H1 (cell line): ENCODE measurements at regions not wholly inside any gene's neighbourhood (a gene's known extent, or its start where the extent isn't known, plus 50 kb on each side); places are given as distances from the start of the nearest gene placed in this dataset.

Experiments
- CTCF ChIA-PET: fragments of 300-600 bp; sonication (Branson Sonifier 250); formaldehyde crosslinking; loops from one replicate; lab custom pipeline; 2021; ENCODE audit not compliant: partially characterized antibody; lab: Charles Lee
- POLR2A ChIA-PET: fragments of 300-600 bp; sonication (Branson Sonifier 250); formaldehyde crosslinking; loops from one replicate; lab custom pipeline; 2021; ENCODE audit warnings: inconsistent platforms; ENCODE audit not compliant: partially characterized antibody; lab: Charles Lee
- DNase-seq, 2 experiments: peaks; one replicate each; pipeline versions ENCODE4 v3.0.0 to v3.0.0-alpha.2; 2010 to 2022; ENCODE audit warnings: low spot score in 2 of 2, low read depth in 1 of 2, mixed read lengths in 1 of 2
- FAIRE-seq: peaks from 2 replicates; lab custom pipeline; 2011; peaks lifted over from hg19 to GRCh38; lab: Jason Lieb, UNC
- H2AFZ ChIP-seq: 2 replicates; pipeline ENCODE4 v1.8.1; 2012; ENCODE audit warnings: low read length, inconsistent platforms
- H2AK5ac ChIP-seq: 2 replicates; pipeline ENCODE4 v1.6.1; 2013; ENCODE audit warnings: low read depth, low read length
- H2BK120ac ChIP-seq: replicated peaks from 2 replicates; pipeline ENCODE3; 2013; ENCODE audit warnings: low read depth, low read length, inconsistent platforms
- H2BK12ac ChIP-seq: 2 replicates; pipeline ENCODE4 v1.6.1; 2013; ENCODE audit warnings: low read depth, low read length
- H2BK15ac ChIP-seq: 2 replicates; pipeline ENCODE4 v1.6.1; 2013; ENCODE audit warnings: low read length
- H2BK20ac ChIP-seq: 2 replicates; pipeline ENCODE4 v1.6.1; 2013; ENCODE audit warnings: low read length
- H2BK5ac ChIP-seq: 2 replicates; pipeline ENCODE4 v1.6.1; 2013; ENCODE audit warnings: low read depth, low read length
- H3K14ac ChIP-seq: 2 replicates; pipeline ENCODE4 v1.6.1; 2013; ENCODE audit warnings: inconsistent platforms; ENCODE audit not compliant: insufficient read length
- H3K18ac ChIP-seq: 2 replicates; pipeline ENCODE4 v1.6.1; 2013; ENCODE audit warnings: low read length; ENCODE audit errors: extremely low read depth
- H3K23ac ChIP-seq: 2 replicates; pipeline ENCODE4 v1.6.1; 2013; ENCODE audit warnings: inconsistent platforms; ENCODE audit not compliant: insufficient read length
- H3K23me2 ChIP-seq: 2 replicates; pipeline ENCODE4 v1.6.1; 2013; ENCODE audit warnings: low read depth, low read length
- H3K27ac ChIP-seq: 2 replicates; pipeline ENCODE4 v1.6.1; 2011; ENCODE audit warnings: low read depth, low read length, inconsistent platforms
- H3K27me3 ChIP-seq, 4 experiments: replicated peaks in 1 of 4; 1 replicate in 1 of 4; 2 replicates in 3 of 4; pipeline versions ENCODE4 v1.6.1 to v1.8.1; 2011 to 2013; ENCODE audit warnings: low read length in 3 of 4, mild to moderate bottlenecking in 3 of 4, inconsistent platforms in 2 of 4, mixed read lengths in 2 of 4, moderate library complexity in 1 of 4; ENCODE audit not compliant: control insufficient read depth in 3 of 4, insufficient read depth in 3 of 4; ENCODE audit errors: extremely low read depth in 1 of 4
- H3K36me3 ChIP-seq, 4 experiments: 2 replicates each; pipeline versions ENCODE4 v1.6.1 to v1.8.1; 2011 to 2013; ENCODE audit warnings: mild to moderate bottlenecking in 4 of 4, low read length in 3 of 4, moderate library complexity in 2 of 4, control low read depth in 1 of 4, inconsistent platforms in 1 of 4; ENCODE audit not compliant: insufficient read depth in 4 of 4, control insufficient read depth in 2 of 4
- H3K4ac ChIP-seq: replicated peaks from 2 replicates; pipeline ENCODE3; 2013; ENCODE audit warnings: low read length, low read depth, mixed read lengths, inconsistent platforms; ENCODE audit not compliant: insufficient read length
- H3K4me1 ChIP-seq, 4 experiments: replicated peaks in 1 of 4; 1 replicate in 1 of 4; 2 replicates in 3 of 4; pipeline versions ENCODE4 v1.6.1 to v1.8.1; 2011 to 2013; ENCODE audit warnings: low read length in 3 of 4, inconsistent platforms in 2 of 4, mixed read lengths in 1 of 4; ENCODE audit not compliant: insufficient read depth in 4 of 4, control insufficient read depth in 3 of 4
- H3K4me2 ChIP-seq, 2 experiments: 2 replicates each; pipeline versions ENCODE4 v1.6.1 to v1.8.1; 2011 to 2013; ENCODE audit warnings: low read depth in 2 of 2, low read length in 2 of 2, control low read depth in 1 of 2, inconsistent platforms in 1 of 2, mild to moderate bottlenecking in 1 of 2; ENCODE audit not compliant: insufficient read depth in 1 of 2
- H3K4me3 ChIP-seq, 4 experiments: fragments of 200-600, 300-600 bp in 1 of 4; sonication (generic), shearing (Covaris generic), sonication (Bioruptor Twin) in 1 of 4; 2 replicates each; pipeline versions ENCODE4 v1.5.1 to v1.8.1; 2011 to 2016; ENCODE audit warnings: low read length in 4 of 4, low read depth in 3 of 4, control low read depth in 2 of 4, inconsistent platforms in 2 of 4, mild to moderate bottlenecking in 2 of 4, mixed read lengths in 1 of 4, moderate library complexity in 1 of 4; ENCODE audit not compliant: insufficient read depth in 2 of 4; ENCODE audit errors: extremely low read depth in 1 of 4
- H3K56ac ChIP-seq: replicated peaks from 2 replicates; pipeline ENCODE3; 2013; ENCODE audit warnings: low read depth, mild to moderate bottlenecking, mixed read lengths, low read length, inconsistent platforms; ENCODE audit not compliant: insufficient read length
- H3K79me1 ChIP-seq: 2 replicates; pipeline ENCODE4 v1.6.1; 2013; ENCODE audit warnings: low read depth, low read length, control low read depth
- H3K79me2 ChIP-seq, 2 experiments: 2 replicates each; pipeline versions ENCODE4 v1.6.1 to v1.8.1; 2012 to 2013; ENCODE audit warnings: low read length in 2 of 2, mild to moderate bottlenecking in 2 of 2, inconsistent platforms in 1 of 2; ENCODE audit not compliant: insufficient read depth in 2 of 2, control insufficient read depth in 1 of 2
- H3K9ac ChIP-seq, 4 experiments: replicated peaks in 1 of 4; 1 replicate in 1 of 4; 2 replicates in 3 of 4; pipeline versions ENCODE4 v1.6.1 to v1.8.1; 2011 to 2013; ENCODE audit warnings: low read depth in 3 of 4, low read length in 3 of 4, control low read depth in 2 of 4, mild to moderate bottlenecking in 2 of 4, moderate library complexity in 2 of 4, inconsistent platforms in 1 of 4; ENCODE audit errors: extremely low read depth in 1 of 4
- H3K9me3 ChIP-seq, 2 experiments: 2 replicates each; pipeline versions ENCODE4 v1.6.1 to v1.8.1; 2012 to 2013; ENCODE audit warnings: mild to moderate bottlenecking in 2 of 2, moderate library complexity in 2 of 2, control low read depth in 1 of 2, inconsistent platforms in 1 of 2, low read depth in 1 of 2, low read length in 1 of 2, mixed read lengths in 1 of 2; ENCODE audit not compliant: insufficient read depth in 2 of 2
- H4K20me1 ChIP-seq, 2 experiments: replicated peaks in 1 of 2; 2 replicates each; pipeline versions ENCODE3 to v1.8.1; 2011 to 2013; ENCODE audit warnings: inconsistent platforms in 2 of 2, low read length in 2 of 2, mild to moderate bottlenecking in 1 of 2; ENCODE audit not compliant: insufficient read depth in 2 of 2, control insufficient read depth in 1 of 2
- H4K5ac ChIP-seq: 2 replicates; pipeline ENCODE4 v1.6.1; 2013; ENCODE audit warnings: low read length, low read depth, mixed read lengths, inconsistent platforms; ENCODE audit not compliant: insufficient read length
- H4K8ac ChIP-seq: 2 replicates; pipeline ENCODE4 v1.8.0; 2013; ENCODE audit warnings: mild to moderate bottlenecking, moderate library complexity, low read length, inconsistent platforms; ENCODE audit not compliant: insufficient read depth; ENCODE audit errors: extremely low read depth
- H4K91ac ChIP-seq: replicated peaks from 2 replicates; pipeline ENCODE3; 2013; ENCODE audit warnings: low read length, mixed read lengths, inconsistent platforms; ENCODE audit not compliant: insufficient read length
- CHD1 ChIP-seq: IDR thresholded peaks from 2 replicates; pipeline ENCODE4 v1.6.1; 2012; ENCODE audit warnings: low read depth, low read length, improper control_type of control experiment
- TBP ChIP-seq: IDR thresholded peaks from 2 replicates; pipeline ENCODE4 v1.6.1; 2011; ENCODE audit warnings: low read depth, low read length, improper control_type of control experiment
- WGBS, 2 experiments: shearing (Covaris generic) in 1 of 2; methylation state at CpG; one replicate each; pipeline versions ENCODE4 v1.1.6 to v1.1.7; 2013 to 2015; ENCODE audit warnings: low lambda C conversion rate in 2 of 2, mixed read lengths in 2 of 2, inconsistent platforms in 1 of 2, low coverage in 1 of 2, missing lambda C conversion rate in 1 of 2; ENCODE audit not compliant: insufficient replicate concordance in 2 of 2, insufficient coverage in 1 of 2, insufficient read length in 1 of 2; ENCODE audit errors: extremely low coverage in 1 of 2, missing lambda C conversion rate in 1 of 2; 5-methylcytosine and 5-hydroxymethylcytosine counted together

GRCh38 chr5:87825583-87825982 is 412.9 kb upstream of the CCNH start:
- H3K79me1 ChIP-seq, result no peaks in the 10 kb centered on the region
- no peak overlapping the region for H3K9ac ChIP-seq
- no peaks in the 10 kb centered on the region for H3K79me2 ChIP-seq
- no peak overlapping the region for H3K18ac ChIP-seq
- no peak overlapping the region for H2BK15ac ChIP-seq
- 82% methylated on average over 1 of the region's 1 CpG; no CpG with 5 or more reads in 1 of the 2 experiments for WGBS, 2 experiments
- no peak overlapping the region for H4K5ac ChIP-seq
- no peak overlapping the region for H2AK5ac ChIP-seq
- no peak overlapping the region for H4K91ac ChIP-seq
- TF ChIP-seq CHD1 (no peak), TBP (no peak)
- H3K4ac ChIP-seq, result no peak overlapping the region
- no peaks in the 10 kb centered on the region for H3K27me3 ChIP-seq
- H2BK120ac ChIP-seq, result no peak overlapping the region
- FAIRE-seq (no peak), DNase-seq (no peak)
- no peak overlapping the region for H4K8ac ChIP-seq
- no peak overlapping the region for H3K14ac ChIP-seq
- H3K23ac ChIP-seq, result no peak overlapping the region
- H3K23me2 ChIP-seq, result no peaks in the 10 kb centered on the region; the same call in 1 of the 2 replicates
- H4K20me1 ChIP-seq, result no peaks in the 10 kb centered on the region
- POLR2A ChIA-PET, result no interaction called here
- no peak overlapping the region for H3K56ac ChIP-seq
- H2BK20ac ChIP-seq, result no peak overlapping the region
- CTCF ChIA-PET, result no interaction called here
- H2AFZ ChIP-seq, result peak overlapping the region; percentile 21; the same call in 1 of the 2 replicates
- no peaks in the 10 kb centered on the region for H3K36me3 ChIP-seq
- H2BK5ac ChIP-seq, result no peak overlapping the region
- peaks cover 0 to 3% (median 0%) of the 10 kb centered on the region in 4 experiments; a peak in 1 of 7 replicates for H3K4me1 ChIP-seq
- H3K27ac ChIP-seq, result no peak overlapping the region
- no peak overlapping the region for H3K4me3 ChIP-seq
- H2BK12ac ChIP-seq, result no peak overlapping the region
- H3K9me3 ChIP-seq, result no peaks in the 10 kb centered on the region
- H3K4me2 ChIP-seq, result no peak overlapping the region
